OCI-LY3 (cell line): ENCODE measurements at regions not wholly inside any gene's neighbourhood (a gene's known extent, or its start where the extent isn't known, plus 50 kb on each side); places are given as distances from the start of the nearest gene placed in this dataset.

Source experiments
- EZH2phosphoT487 ChIP-seq: fragments of 200-600 bp; shearing (Covaris generic); IDR thresholded peaks from 2 replicates; pipeline ENCODE4 v1.6.1; 2018; ENCODE audit warnings: antibody characterized with exemption, mixed run types, low read depth
- TF ChIP-seq, protein P1 (sequence below): fragments of 200-600, 300-600 bp; sonication (generic); IDR thresholded peaks from 2 replicates; pipeline ENCODE4 v1.5.1; 2014; ENCODE audit warnings: antibody characterized with exemption, low read length, low read depth

DNA sequence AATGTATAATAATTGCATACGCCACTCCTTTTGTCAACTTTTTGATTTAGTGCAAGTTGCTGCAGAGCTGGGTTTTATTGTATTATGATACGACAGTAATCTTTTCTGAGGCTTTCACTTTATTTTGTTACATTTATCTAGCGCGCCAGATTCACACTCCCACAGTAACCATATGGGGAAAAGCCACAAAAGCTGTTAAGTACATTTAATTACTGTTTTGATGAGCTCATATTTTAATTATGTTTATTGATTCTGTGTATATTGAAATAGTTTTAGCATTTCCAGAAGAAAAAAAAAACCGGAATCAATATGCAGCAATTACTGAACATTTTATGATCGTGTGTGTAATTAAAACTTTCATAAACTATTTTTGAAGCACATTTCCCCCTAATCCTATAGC lies 118.5 kb downstream of the RAB11FIP2 start:
- TF ChIP-seq, protein P1, sequence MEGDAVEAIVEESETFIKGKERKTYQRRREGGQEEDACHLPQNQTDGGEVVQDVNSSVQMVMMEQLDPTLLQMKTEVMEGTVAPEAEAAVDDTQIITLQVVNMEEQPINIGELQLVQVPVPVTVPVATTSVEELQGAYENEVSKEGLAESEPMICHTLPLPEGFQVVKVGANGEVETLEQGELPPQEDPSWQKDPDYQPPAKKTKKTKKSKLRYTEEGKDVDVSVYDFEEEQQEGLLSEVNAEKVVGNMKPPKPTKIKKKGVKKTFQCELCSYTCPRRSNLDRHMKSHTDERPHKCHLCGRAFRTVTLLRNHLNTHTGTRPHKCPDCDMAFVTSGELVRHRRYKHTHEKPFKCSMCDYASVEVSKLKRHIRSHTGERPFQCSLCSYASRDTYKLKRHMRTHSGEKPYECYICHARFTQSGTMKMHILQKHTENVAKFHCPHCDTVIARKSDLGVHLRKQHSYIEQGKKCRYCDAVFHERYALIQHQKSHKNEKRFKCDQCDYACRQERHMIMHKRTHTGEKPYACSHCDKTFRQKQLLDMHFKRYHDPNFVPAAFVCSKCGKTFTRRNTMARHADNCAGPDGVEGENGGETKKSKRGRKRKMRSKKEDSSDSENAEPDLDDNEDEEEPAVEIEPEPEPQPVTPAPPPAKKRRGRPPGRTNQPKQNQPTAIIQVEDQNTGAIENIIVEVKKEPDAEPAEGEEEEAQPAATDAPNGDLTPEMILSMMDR, result no peak
- no peak for TF ChIP-seq EZH2phosphoT487
